Motor neuron (in vitro differentiated cells): ENCODE measurements at regions not wholly inside any gene's neighbourhood (a gene's known extent, or its start where the extent isn't known, plus 50 kb on each side); places are given as distances from the start of the nearest gene placed in this dataset.
"Not testable (repeated sequence)": the region's sequence is repeated elsewhere in the genome, so short reads cannot be mapped to it uniquely, and the experiment has no call there.

ENCODE experiments used
- ATAC-seq, 8 experiments: fragments of 200-7000 bp; cut with Tn5 transposase; replicated peaks in 6 of 8; 2 replicates each; pipeline ENCODE4 v1.8.0; 2021; ENCODE audit warnings: mild to moderate bottlenecking in 8 of 8, moderate library complexity in 8 of 8
- H3K27ac ChIP-seq, 2 donors: fragments of 250-450 bp; sonication (Bioruptor Pico); 2 replicates each; pipeline ENCODE4 v1.9.0; 2021; ENCODE audit warnings: antibody characterized with exemption in 2 of 2, mild to moderate bottlenecking in 2 of 2, moderate library complexity in 1 of 2
- H3K4me1 ChIP-seq, 2 donors: fragments of 250-450 bp; sonication (Bioruptor Pico); replicated peaks in 1 of 2; 2 replicates each; pipeline ENCODE4 v1.6.1; 2021; ENCODE audit warnings: antibody characterized with exemption in 2 of 2, mild to moderate bottlenecking in 2 of 2, moderate library complexity in 1 of 2
- H3K4me3 ChIP-seq, 5 donors: fragments of 250-450 bp; sonication (Bioruptor Pico); 2 replicates each; pipeline ENCODE4 v1.9.0; 2021; ENCODE audit warnings: antibody characterized with exemption in 5 of 5, mild to moderate bottlenecking in 5 of 5, moderate library complexity in 4 of 5
- WGBS, 10 experiments: fragments of 450-650 bp; shearing (Covaris generic); methylation state at CpG; one replicate each; pipeline ENCODE4 v1.0.0; 2022; 5-methylcytosine and 5-hydroxymethylcytosine counted together
- in situ Hi-C, 9 experiments: fragments of 400-800 bp; cut with MboI; loops; one replicate each; pipeline ENCODE4 v1.15.0; 2021; ENCODE audit warnings: low sequenced_read_pairs in 9 of 9, low pct_unique_long_range_greater_than_20kb in 2 of 9; ENCODE audit not compliant: unreplicated experiment in 9 of 9

DNA sequence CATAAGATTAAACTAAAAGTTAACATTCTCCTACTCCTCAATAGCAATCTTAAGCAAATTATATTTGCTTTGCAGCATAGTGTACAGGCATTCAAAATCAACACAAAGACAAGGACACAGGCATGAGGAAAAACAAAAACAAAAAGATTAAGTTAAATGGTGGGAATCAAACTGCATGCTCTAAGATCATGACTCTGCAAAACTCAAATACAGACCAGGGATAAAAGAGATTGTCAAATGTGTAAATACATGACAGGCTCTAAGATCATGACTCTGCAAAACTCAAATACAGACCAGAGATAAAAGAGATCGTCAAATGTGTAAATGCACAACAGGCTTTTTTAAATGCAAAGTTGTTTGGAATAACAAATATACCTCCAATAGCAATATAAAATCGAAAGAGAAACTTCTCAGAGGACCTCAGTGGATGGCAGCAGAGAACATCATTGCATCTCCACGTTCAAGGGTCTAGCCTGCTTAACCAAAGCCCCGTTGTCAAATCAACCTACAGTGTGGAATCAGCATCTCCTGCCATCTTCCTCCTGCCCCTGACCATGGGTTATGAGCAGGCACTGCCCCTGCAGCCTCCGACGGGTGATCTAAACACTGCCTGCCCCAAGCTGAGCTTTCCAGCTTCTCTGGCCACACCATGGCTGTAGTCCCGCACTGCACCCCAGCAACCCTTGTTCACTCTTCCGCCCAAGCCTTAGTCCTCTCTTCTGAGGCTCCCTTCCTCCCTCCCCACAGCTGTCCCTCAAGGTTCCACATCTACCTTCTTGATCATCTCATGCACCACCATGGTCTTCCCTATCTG lies 446.1 kb downstream of the SOX9 start:
- in situ Hi-C loops: loop anchor here in 6 of 9 experiments (10.0 to 25.0 kb wide), 3 partner anchors 138 to 795 kb away; partner anchors contain the start of gene COG1 (in 5 of the 6)
- H3K27ac ChIP-seq: no peak overlapping the region
- peaks cover 18 to 40% of the 10 kb centered on the region in 2 donors for H3K4me1 ChIP-seq
- peak in 2 of 8 experiments; percentile 32 to 51 for ATAC-seq
- WGBS, 10 experiments: 10 to 91% (median 67%) methylated on average over 1 to 6 of the region's 8 CpGs; no CpG with 5 or more reads in 1 of the 10 experiments
- H3K4me3 ChIP-seq: no peak overlapping the region

DNA sequence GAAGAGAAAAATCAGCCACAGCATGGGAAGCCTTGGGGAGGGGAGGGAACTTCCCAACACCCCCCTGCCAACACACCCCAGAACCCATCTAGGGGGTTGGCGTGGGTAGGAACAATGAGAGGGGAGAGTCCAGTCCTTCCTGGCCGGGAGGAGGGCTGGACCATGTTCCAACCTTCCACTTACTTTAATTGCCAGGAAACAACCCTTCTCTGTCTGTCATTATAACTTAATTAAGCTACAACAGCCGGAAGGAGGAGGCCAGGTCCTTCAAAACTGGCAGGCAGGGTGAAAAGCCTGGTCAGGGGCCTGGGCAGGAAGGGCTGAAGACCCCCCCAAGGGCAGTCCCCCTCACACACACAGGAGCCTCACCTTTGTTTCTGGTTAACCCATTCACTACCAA lies 447.0 kb downstream of the SOX9 start:
- 40 to 83% (median 40%) methylated on average over 1 of the region's 3 CpGs; no CpG with 5 or more reads in 7 of the 10 experiments for WGBS, 10 experiments
- H3K4me3 ChIP-seq: no peak overlapping the region
- in situ Hi-C loops: loop anchor here in 6 of 9 experiments (10.0 to 25.0 kb wide), 3 partner anchors 137 to 795 kb away; partner anchors contain the start of gene COG1 (in 5 of the 6)
- no peak for ATAC-seq
- no peak overlapping the region for H3K27ac ChIP-seq
- peaks cover 27 to 44% of the 10 kb centered on the region in 2 donors for H3K4me1 ChIP-seq

DNA sequence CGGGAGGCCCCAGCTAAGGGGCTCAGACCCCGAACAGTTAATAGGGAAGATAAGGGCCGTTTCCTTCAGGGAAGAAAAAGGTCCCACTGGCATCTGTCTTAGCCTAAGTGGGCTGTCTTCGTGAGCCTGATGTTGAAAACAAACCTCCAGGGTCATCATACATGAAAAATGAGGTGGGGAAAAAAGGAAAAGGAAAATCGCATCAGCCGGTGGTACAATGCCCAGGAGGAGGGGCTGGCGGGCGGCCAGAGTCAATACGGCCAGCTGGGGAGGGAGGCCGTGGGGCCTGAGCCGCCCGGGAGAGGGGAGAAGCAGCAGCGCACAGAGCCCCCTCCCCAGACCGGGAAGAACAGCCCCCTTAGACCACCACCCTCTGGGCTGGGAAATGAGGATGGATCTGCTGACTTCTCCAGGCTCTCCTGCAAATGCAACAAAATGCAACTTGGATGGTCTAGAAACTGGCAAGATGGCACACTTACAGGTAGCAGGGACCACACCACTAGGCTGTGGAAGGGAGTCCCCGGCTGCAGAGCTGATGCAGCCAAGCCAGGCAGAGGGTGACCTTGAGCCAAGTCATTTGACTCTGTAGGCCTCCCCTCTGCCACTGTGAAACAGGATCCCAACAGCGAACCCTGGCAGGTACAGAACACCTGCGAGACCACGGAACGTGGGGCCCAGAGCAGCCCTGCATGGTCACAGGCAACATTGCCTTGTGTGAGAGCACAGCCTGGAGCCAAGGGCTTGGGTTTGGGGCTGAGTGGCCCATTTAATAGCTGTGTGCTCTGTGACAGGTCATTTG lies 448.5 kb downstream of the SOX9 start:
- in situ Hi-C loops: loop anchor here in 6 of 9 experiments (10.0 to 25.0 kb wide), 3 partner anchors 135 to 793 kb away; partner anchors contain the start of gene COG1 (in 5 of the 6)

DNA sequence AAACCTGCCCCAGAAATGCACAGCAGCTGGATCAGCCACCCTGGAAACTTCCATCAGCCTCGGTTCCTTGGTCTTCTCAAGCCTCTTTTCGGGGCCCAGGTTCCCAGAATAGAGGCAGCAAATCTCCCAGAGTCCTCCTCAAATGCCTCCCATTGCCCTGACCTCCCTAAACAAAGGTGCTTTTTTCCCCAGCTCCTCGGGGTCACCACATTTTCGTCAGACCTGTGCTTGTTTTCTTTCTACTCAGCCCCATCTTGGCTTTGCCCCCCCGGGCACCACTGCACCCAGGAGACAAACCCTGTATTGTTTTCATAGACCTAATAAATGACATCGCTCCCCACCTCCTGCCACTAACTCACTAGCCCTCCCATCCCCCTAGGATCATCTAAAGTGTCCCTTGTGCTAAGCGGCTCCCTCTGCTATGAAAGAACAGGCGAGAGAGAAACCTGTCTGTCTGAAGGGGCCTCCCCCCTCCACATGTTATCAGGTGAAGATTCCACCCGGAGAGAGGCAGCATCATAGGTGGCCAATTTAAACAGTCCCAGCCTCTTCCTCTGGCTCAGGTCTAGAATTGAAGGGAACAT lies 451.1 kb downstream of the SOX9 start:
- peaks cover 48 to 64% of the 10 kb centered on the region in 2 donors for H3K4me1 ChIP-seq
- no peak overlapping the region for H3K27ac ChIP-seq
- no peak overlapping the region for H3K4me3 ChIP-seq
- in situ Hi-C loops: loop anchor here in 6 of 9 experiments (25.0 kb wide), 2 partner anchors 615 to 790 kb away; partner anchors contain the start of gene COG1 (in 5 of the 6)
- ATAC-seq: no peak
- WGBS, 10 experiments: 39 to 93% (median 47%) methylated on average over 2 to 4 of the region's 9 CpGs; no CpG with 5 or more reads in 3 of the 10 experiments

More for the DNA sequence above, 448.5 kb downstream of the SOX9 start:
- Histone ChIP-seq H3K27ac (peak overlapping the region in 1 of 2 donors; percentile 44), H3K4me3 (no peak overlapping the region), H3K4me1 (peaks cover 31 to 42% of the 10 kb centered on the region in 2 donors)
- WGBS, 10 experiments: 0 to 100% (median 42%) methylated on average over 1 to 9 of the region's 19 CpGs; no CpG with 5 or more reads in 5 of the 10 experiments
- peak in 5 of 8 experiments; percentile 79 to 84 (median 82) for ATAC-seq

DNA sequence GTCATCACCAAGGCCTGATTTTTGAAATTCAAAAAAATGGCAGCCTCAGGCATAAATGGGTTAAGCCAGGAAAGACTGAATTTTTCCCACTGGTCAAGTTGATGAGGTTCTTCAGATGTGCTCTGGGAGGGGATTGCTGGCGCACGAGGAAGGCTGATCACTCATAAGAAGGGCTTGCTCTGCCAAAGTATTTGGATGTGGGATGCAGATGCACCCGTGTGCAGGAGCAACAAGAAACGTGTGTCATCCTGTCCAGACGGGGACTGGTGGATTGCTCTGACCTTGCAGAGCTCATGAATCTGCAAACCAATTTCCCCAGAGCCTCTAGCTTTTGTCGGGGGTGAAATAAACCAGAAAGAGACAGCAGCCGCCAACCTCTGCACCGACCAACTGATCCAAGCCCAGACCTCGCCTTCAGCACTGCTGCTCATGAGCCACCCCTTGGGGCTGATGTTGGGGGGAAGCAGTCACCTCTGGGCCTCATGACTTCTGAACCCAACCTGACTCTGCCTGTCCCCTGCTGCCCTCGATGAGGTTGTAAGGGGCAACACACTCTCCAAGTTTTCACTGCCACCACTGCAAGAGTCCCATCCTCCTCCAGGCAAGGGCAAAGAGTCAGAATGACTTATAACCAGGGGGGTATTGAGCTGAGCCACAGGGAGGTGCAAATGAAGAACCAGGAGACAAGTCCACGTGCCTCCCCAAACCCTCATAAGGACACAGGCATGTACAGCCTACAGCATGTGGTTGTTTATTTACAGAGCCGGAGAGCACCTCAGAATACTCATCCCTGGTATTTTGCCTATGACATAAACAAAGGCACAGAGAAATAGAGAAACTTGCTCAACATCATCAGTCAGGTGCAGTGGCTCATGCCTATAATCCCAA lies 452.0 kb downstream of the SOX9 start:
- no peak overlapping the region for H3K4me3 ChIP-seq
- H3K27ac ChIP-seq: no peak overlapping the region
- WGBS, 10 experiments: 18 to 100% (median 63%) methylated on average over 1 to 6 of the region's 12 CpGs; no CpG with 5 or more reads in 2 of the 10 experiments
- no peak for ATAC-seq
- H3K4me1 ChIP-seq: peaks cover 48 to 62% of the 10 kb centered on the region in 2 donors
- in situ Hi-C loops: loop anchor here in 6 of 9 experiments (25.0 kb wide), 2 partner anchors 614 to 789 kb away; partner anchors contain the start of gene COG1 (in 5 of the 6)

DNA sequence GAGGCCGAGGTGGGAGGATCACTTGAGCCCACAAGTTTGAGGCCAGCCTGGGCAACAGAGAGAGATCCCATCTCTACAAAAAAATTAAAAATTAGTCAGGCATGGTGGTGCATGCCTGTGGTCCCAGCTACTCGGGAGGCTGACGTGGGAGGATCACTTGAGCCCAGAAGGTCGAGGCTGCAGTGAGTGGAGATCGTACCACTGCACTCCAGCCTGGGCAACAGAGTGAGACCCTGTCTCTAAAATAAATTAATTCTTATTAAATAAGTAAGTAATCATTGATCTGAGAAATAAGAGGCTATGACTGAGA lies 452.6 kb downstream of the SOX9 start:
- peaks cover 48 to 56% of the 10 kb centered on the region in 2 donors for H3K4me1 ChIP-seq
- WGBS, 10 experiments: 71 to 100% (median 98%) methylated on average over 1 to 5 of the region's 5 CpGs; no CpG with 5 or more reads in 5 of the 10 experiments
- H3K4me3 ChIP-seq, ATAC-seq, H3K27ac ChIP-seq: not testable (repeated sequence)
- in situ Hi-C loops: loop anchor here in 6 of 9 experiments (25.0 kb wide), 2 partner anchors 614 to 789 kb away; partner anchors contain the start of gene COG1 (in 5 of the 6)

DNA sequence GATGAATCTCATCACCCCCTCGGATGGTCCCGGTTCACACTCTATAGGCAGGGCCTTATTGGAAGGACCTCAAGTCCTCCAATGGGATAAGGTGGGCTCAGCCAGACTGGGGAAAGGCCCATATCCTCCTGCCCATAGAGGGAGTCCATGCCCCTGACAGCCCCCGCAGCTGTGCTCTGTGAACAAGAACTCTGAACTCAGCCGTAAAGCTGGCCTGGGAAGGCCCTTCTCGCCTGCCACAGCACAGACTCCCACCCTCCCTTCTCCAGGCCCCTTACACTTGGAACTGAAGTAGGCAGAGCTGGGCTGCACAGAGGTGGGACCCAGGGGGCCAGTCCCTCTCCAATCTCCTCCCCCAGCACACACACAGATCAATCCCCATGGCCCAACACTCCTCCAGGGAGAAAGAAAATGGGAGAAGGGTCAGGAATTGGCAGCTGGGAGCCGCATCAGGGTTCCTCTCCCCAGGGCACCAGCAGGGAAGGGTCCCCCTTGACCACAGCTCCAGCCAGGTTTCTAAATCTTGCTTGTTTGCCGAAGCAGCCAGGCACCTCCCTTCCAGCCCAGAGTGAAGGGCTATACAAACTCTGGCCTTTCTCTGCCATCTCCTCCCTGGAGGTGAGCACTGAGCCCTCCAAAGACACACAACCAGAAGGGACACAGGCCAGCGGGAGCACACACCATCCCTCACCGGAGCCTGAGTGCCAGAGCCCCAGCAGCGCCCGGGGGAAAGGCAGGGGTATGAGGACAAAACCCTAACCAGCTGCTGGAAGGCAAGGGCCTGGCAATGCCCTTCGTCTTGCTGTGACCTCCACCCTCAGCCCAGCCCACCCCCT lies 454.1 kb downstream of the SOX9 start:
- peak in 3 of 8 experiments; percentile 11 to 17 (median 16) for ATAC-seq
- in situ Hi-C loops: loop anchor here in 6 of 9 experiments (25.0 kb wide), 2 partner anchors 612 to 787 kb away; partner anchors contain the start of gene COG1 (in 5 of the 6)
- Histone ChIP-seq H3K27ac (no peak overlapping the region), H3K4me1 (peaks cover 36 to 43% of the 10 kb centered on the region in 2 donors), H3K4me3 (no peak overlapping the region)
- WGBS, 10 experiments: 70 to 100% (median 85%) methylated on average over 1 to 8 of the region's 12 CpGs; no CpG with 5 or more reads in 5 of the 10 experiments

DNA sequence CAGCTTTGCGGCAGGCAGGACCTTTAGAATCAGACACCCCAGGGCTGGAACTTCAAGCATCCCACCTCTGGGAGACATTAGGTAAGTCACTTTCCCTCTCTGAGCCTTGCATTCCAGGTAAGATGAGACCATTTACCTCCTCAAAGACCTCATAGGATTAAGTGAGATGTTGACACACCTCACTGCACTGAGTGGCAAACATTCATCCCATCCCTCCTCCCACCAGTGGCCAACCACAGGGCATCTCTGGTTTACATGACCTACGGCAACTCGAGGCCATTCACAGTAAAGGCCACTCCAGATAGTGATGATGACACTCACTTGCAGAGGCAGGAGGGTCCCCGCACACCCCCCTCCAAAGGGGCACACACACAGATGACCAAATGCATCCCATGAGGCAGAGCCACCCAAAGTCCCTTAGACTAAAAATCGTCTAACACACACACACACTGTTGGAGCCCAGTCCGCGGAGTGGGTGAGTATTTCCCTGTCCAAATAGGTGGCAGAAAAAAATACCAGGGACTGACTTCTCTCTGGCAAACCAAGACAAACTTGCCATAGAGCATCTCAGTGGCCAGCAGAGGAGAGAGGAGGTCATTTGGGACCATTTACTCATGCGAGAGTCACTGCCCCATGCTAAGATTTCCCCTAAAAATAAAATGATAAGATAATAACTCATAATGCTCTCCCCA lies 454.9 kb downstream of the SOX9 start:
- WGBS, 10 experiments: 45 to 87% (median 70%) methylated on average over 1 to 4 of the region's 8 CpGs; no CpG with 5 or more reads in 6 of the 10 experiments
- peak in 4 of 8 experiments; percentile 5 to 14 (median 10) for ATAC-seq
- Histone ChIP-seq H3K4me1 (peaks cover 36 to 43% of the 10 kb centered on the region in 2 donors), H3K27ac (no peak overlapping the region), H3K4me3 (no peak overlapping the region)
- in situ Hi-C loops: no loop called here

DNA sequence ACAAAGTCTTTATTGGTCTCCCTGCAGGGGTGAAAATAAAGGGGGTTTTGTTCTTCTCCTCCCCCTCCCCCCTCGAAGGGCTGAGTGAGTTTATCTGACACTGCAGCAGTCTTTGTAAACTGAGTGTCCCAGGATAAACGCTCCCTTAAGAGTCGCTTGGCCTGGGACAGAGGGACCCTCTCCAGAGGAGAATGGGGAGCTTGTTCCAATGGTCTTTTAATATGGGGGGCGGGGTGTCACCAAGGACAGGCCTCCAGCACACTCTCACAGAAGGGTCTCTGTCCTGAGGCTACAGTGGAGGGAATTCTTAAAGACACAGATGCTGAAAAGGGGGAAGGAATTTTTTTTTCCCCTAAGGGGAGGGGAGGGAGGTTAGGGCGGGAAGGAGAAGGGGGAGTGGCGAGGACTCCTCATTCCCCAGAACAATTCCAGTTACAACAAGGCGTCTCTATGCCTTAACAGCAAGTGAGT lies 455.5 kb downstream of the SOX9 start:
- in situ Hi-C loops: no loop called here
- no peak overlapping the region for H3K27ac ChIP-seq
- WGBS, 10 experiments: 0 to 34% (median 0%) methylated on average over 1 to 4 of the region's 7 CpGs; no CpG with 5 or more reads in 7 of the 10 experiments
- peaks cover 36 to 41% of the 10 kb centered on the region in 2 donors for H3K4me1 ChIP-seq
- ATAC-seq: peak in 5 of 8 experiments; percentile 18 to 80 (median 51)
- no peak overlapping the region for H3K4me3 ChIP-seq

DNA sequence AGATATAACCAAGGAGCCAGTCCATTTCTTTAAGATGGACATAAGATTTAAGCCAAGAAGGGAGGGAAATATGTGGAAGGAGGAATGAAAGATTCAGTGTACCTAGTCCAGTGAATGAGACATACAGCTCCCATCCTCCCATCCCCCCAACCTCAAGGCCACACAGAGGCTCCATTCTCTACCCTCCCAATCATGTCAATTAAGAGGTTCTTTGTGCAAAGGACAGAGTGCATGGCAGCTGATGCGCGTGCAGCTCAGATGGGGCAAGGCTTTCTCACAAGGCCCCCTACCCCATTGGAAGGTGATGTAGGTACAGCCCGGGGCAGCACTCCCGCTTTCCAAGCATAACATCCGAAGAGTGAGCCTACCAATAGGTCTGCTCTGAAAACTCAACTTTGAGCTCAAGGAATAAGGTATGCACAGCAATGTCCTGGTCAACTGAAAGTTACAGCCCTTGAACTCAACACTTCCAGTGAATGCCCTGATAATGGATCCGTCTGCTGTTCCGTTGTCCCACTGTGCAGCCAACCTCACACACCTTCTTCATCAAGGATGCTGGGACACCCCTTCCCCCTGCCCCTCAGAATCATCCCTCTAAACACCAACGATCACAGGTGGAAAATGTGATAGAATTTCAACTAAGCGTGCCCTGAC lies 458.1 kb downstream of the SOX9 start:
- 69 to 100% (median 84%) methylated on average over 1 to 5 of the region's 9 CpGs; no CpG with 5 or more reads in 3 of the 10 experiments for WGBS, 10 experiments
- Histone ChIP-seq H3K4me1 (peaks cover 18 to 25% of the 10 kb centered on the region in 2 donors), H3K27ac (no peak overlapping the region), H3K4me3 (no peak overlapping the region)
- no peak for ATAC-seq
- in situ Hi-C loops: no loop called here
